Activated CD8-positive, alpha-beta memory T cell treated with anti-CD3 and anti-CD28 coated beads, Interleukin-2, amount 10 ng/mL, durations not matched to agents 7 days and 5 days (primary cell): ENCODE measurements at regions not wholly inside any gene's neighbourhood (a gene's known extent, or its start where the extent isn't known, plus 50 kb on each side); places are given as distances from the start of the nearest gene placed in this dataset.

Experiments used
- ATAC-seq: fragments of 150-1000 bp; cut with Tn5 transposase; one replicate; pipeline ENCODE4 v1.10.0; 2021; ENCODE audit warnings: moderate library complexity
- CTCF ChIA-PET: fragments of 350-600 bp; sonication (Branson Sonifier 250); formaldehyde crosslinking; loops from one replicate; lab custom pipeline; 2021; ENCODE audit warnings: antibody characterized with exemption; lab: Charles Lee
- DNase-seq: peaks from one replicate; pipeline ENCODE4 v3.0.0-alpha.2; 2020
- H3K27ac Mint-ChIP-seq: one replicate; pipeline ENCODE4 v1.8.0; 2021; ENCODE audit warnings: mild to moderate bottlenecking, mixed read lengths
- H3K27me3 Mint-ChIP-seq: one replicate; pipeline ENCODE4 v1.8.0; 2021; ENCODE audit warnings: mixed read lengths
- H3K36me3 Mint-ChIP-seq: one replicate; pipeline ENCODE4 v1.8.0; 2021; ENCODE audit warnings: mild to moderate bottlenecking, mixed read lengths
- H3K4me1 Mint-ChIP-seq: one replicate; pipeline ENCODE4 v1.8.0; 2021; ENCODE audit warnings: mixed read lengths
- H3K4me3 Mint-ChIP-seq: one replicate; pipeline ENCODE4 v1.8.0; 2021; ENCODE audit warnings: mild to moderate bottlenecking, moderate library complexity, mixed read lengths
- H3K9me3 Mint-ChIP-seq: one replicate; pipeline ENCODE4 v1.8.0; 2022; ENCODE audit warnings: low read depth, mixed read lengths

DNA sequence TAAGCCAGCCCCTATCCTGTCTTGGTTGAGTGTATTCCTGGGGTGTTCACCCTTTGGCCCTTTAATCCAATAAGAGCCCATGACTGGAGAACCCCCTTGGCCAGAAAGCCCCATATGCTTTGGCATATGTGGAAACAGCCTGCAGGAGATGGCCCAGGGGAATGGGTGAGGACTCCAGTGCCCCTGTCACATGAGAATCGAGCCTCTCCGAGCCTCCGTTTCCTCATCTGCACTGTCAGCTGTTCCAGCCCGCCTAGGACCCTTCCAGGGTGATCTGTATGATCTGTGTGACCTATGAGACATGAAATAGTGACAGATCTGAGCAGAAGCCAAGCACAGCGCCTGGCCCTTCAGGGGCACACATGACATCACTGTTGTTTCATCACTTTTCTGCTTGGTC, 300.7 kb downstream of the ZNF536 start:
- H3K9me3 Mint-ChIP-seq, result no peaks in the 10 kb centered on the region
- no peaks in the 10 kb centered on the region for H3K27me3 Mint-ChIP-seq
- no peak overlapping the region for H3K4me3 Mint-ChIP-seq
- ATAC-seq (no peak), DNase-seq (no peak)
- CTCF ChIA-PET, result no interaction called here
- H3K4me1 Mint-ChIP-seq, result no peaks in the 10 kb centered on the region
- no peak overlapping the region for H3K27ac Mint-ChIP-seq
- no peaks in the 10 kb centered on the region for H3K36me3 Mint-ChIP-seq

DNA sequence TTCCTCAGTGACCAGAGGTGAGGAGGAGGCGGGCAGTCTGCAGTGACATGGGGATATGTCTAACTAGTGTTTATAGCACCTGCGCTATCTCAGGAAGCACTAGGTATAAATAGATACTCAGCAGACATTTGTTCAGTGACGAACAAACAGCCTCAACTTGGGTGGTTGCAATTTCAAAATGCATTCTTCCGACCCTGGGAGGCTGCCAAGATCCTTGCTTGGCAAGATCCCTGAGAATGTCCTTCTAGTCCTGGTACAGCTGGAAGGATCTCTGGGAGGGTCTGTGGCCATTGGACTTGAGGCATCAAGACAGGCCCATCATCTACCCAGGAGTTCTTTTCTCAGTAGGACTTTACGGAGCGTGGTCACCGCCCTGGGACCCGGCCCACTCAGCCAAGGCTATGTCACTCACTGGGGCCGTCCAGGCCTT, 299.5 kb downstream of the ZNF536 start:
- no peaks in the 10 kb centered on the region for H3K4me1 Mint-ChIP-seq
- no peaks in the 10 kb centered on the region for H3K27me3 Mint-ChIP-seq
- no peak overlapping the region for H3K4me3 Mint-ChIP-seq
- DNase-seq, result no peak
- H3K27ac Mint-ChIP-seq, result no peak overlapping the region
- CTCF ChIA-PET, result interaction anchor here (0.9 kb wide), 1 partner anchor 11 kb away, joined by 3 read pairs; no protein-coding TSS in a partner anchor
- no peaks in the 10 kb centered on the region for H3K9me3 Mint-ChIP-seq
- H3K36me3 Mint-ChIP-seq, result no peaks in the 10 kb centered on the region
- no peak for ATAC-seq

DNA sequence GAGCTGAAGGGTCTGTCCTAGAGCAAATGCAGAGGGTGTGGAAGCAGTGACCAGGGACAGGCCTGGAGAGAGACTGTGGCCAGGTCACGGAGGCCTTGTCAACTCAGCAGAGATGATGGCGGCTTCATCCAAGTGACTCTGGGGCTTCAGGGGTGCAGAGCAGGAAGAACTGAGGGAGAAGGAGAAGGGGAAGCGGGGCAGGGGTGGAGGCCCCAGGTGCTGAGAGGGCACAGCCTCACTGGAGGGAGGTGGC, 299.1 kb downstream of the ZNF536 start:
- no peak overlapping the region for H3K4me3 Mint-ChIP-seq
- CTCF ChIA-PET, result no interaction called here
- H3K36me3 Mint-ChIP-seq, result no peaks in the 10 kb centered on the region
- ATAC-seq, result no peak
- no peak overlapping the region for H3K27ac Mint-ChIP-seq
- no peak for DNase-seq
- no peaks in the 10 kb centered on the region for H3K4me1 Mint-ChIP-seq
- no peaks in the 10 kb centered on the region for H3K27me3 Mint-ChIP-seq
- no peaks in the 10 kb centered on the region for H3K9me3 Mint-ChIP-seq

GRCh38 chr19:30670562-30671366, 298.6 kb downstream of the ZNF536 start:
- H3K36me3 Mint-ChIP-seq, result no peaks in the 10 kb centered on the region
- DNase-seq (no peak), ATAC-seq (no peak)
- H3K27me3 Mint-ChIP-seq, result no peaks in the 10 kb centered on the region
- no peak overlapping the region for H3K4me3 Mint-ChIP-seq
- CTCF ChIA-PET, result interaction anchor here (2.0 to 3.3 kb wide), 2 partner anchors 12 to 16 kb away, joined by 7 to 12 read pairs; no protein-coding TSS in a partner anchor
- H3K27ac Mint-ChIP-seq, result no peak overlapping the region
- H3K4me1 Mint-ChIP-seq, result no peaks in the 10 kb centered on the region
- no peaks in the 10 kb centered on the region for H3K9me3 Mint-ChIP-seq

DNA sequence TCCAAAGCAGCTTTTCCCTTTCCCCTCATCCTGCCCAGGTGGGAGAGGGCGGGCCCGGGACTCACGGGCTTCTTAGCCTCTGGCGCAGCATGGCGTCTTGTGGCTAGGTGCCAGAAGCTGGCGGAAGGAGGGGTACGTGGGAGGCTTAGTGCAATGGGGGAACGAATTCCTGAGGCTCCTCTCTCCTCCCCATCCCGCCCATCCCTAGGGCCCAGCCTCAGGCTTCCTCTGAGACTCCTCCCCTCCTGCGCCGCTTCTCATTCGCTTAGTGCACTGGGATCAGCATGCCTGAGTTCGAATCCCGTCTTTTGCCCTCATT, 297.8 kb downstream of the ZNF536 start:
- H3K27ac Mint-ChIP-seq, result no peak overlapping the region

DNA sequence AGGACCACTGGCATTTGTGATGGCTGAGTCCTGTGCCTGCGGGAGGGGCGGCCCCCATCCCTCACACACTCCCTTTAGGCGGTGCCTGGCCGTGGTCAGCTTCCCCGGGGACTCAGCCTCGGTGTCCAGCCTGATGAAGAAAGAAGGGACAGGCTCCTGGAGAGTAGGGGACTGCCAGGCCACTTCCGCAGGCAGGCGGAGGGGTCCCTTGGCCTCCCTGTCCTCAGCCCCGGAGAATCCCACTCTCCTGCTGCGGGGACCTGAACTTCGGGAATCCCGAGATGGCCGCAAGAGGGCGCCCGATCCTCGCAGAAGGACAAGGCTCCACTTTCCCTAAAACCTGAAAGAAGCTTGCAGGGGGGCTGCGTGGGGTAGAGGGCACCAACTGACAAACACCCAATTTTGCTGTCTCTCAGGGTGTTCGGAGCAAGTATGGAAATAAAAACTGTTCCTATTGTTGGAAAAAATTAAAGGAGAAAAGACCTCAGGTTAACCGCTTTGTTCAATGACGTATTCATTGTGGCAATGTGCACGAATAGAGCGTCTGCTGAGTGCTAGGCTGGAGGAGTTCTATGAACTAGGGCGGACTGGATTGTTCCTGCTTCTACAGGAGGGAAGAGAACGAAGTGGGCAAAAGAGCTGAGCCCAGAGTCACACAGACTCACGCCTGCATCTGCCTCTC, 297.3 kb downstream of the ZNF536 start:
- CTCF ChIA-PET, result interaction anchor here (0.7 to 3.3 kb wide), 7 partner anchors 12 to 1555 kb away, joined by 3 to 12 read pairs (median 3); no protein-coding TSS in a partner anchor
- no peaks in the 10 kb centered on the region for H3K9me3 Mint-ChIP-seq
- no peaks in the 10 kb centered on the region for H3K4me1 Mint-ChIP-seq
- DNase-seq, result peak; percentile 46
- no peaks in the 10 kb centered on the region for H3K27me3 Mint-ChIP-seq
- H3K36me3 Mint-ChIP-seq, result no peaks in the 10 kb centered on the region
- no peak overlapping the region for H3K4me3 Mint-ChIP-seq
- no peak for ATAC-seq
- no peak overlapping the region for H3K27ac Mint-ChIP-seq

More for the DNA sequence above, 297.8 kb downstream of the ZNF536 start:
- Mint-ChIP-seq H3K4me1 (no peaks in the 10 kb centered on the region), H3K4me3 (no peak overlapping the region), H3K27me3 (no peaks in the 10 kb centered on the region), H3K36me3 (no peaks in the 10 kb centered on the region), H3K9me3 (no peaks in the 10 kb centered on the region)
- CTCF ChIA-PET, result interaction anchor here (0.7 to 3.3 kb wide), 6 partner anchors 12 to 946 kb away, joined by 3 to 12 read pairs (median 3); no protein-coding TSS in a partner anchor
- DNase-seq (no peak), ATAC-seq (no peak)

DNA sequence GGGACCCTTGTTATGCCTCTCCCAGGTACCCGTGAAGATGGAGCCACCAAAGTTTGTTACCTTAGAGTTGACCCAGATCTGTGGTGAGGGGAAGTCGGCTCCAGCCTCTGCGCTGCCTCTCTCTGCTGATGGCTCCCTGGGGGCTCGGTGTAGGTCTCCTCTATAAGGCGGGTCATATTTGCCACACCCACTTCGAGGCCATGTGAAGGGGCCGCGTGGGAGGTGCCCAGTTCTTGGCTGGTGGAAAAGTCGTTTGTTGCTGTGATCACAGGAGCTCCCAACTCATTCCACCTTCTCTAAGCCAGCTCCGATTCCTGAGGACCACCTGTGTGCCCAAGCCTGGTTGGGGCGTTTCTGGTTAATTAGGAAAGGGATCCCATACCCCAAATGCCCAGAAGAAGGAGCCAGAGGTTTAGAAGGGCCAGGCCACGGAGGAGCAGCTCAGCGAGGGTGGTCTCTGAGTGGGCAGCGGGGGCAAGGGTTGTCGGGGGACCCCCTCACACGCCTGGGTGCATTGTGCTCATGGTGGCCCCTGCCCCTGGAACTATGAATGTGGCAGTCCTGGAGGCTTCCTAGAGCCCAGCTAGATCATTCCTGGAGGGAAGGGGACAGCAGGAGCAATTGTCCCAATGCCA, 296.5 kb downstream of the ZNF536 start:
- no peaks in the 10 kb centered on the region for H3K36me3 Mint-ChIP-seq
- no peak for DNase-seq
- H3K27me3 Mint-ChIP-seq, result no peaks in the 10 kb centered on the region
- CTCF ChIA-PET, result interaction anchor here (1.3 to 3.3 kb wide), 5 partner anchors 14 to 1556 kb away, joined by 3 to 12 read pairs (median 7); no protein-coding TSS in a partner anchor
- no peaks in the 10 kb centered on the region for H3K9me3 Mint-ChIP-seq
- no peak overlapping the region for H3K4me3 Mint-ChIP-seq
- no peak for ATAC-seq
- H3K4me1 Mint-ChIP-seq, result no peaks in the 10 kb centered on the region
- no peak overlapping the region for H3K27ac Mint-ChIP-seq

DNA sequence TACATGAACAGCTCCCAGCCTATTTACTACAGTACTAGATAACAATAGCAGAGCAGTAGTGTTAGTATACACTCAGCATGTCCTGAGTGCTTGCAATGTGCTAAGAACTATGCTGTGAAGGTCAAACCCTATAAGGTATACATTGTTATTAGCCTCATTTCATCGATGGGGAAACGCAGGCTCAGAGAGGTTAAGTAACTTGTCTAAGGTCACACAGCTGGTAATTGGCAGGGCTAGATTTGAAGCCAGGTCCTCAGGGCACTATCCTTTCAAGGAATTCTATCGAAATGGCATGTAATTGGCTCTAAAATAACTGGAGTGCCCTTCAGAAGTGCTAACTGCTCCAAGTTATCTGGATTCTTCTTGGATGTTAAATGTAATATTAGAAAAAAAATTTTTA, 295.6 kb downstream of the ZNF536 start:
- H3K27me3 Mint-ChIP-seq, result peaks cover 2% of the 10 kb centered on the region
- no peak overlapping the region for H3K4me3 Mint-ChIP-seq
- no peak overlapping the region for H3K27ac Mint-ChIP-seq
- H3K9me3 Mint-ChIP-seq, result no peaks in the 10 kb centered on the region
- CTCF ChIA-PET, result interaction anchor here (2.0 to 3.3 kb wide), 2 partner anchors 13 to 15 kb away, joined by 7 to 12 read pairs; no protein-coding TSS in a partner anchor
- H3K4me1 Mint-ChIP-seq, result no peaks in the 10 kb centered on the region
- ATAC-seq (no peak), DNase-seq (no peak)
- H3K36me3 Mint-ChIP-seq, result no peaks in the 10 kb centered on the region

- no peaks in the 10 kb centered on the region for H3K4me1 Mint-ChIP-seq
- no peak overlapping the region for H3K27ac Mint-ChIP-seq
- no peaks in the 10 kb centered on the region for H3K9me3 Mint-ChIP-seq
- no peaks in the 10 kb centered on the region for H3K36me3 Mint-ChIP-seq
- no peak overlapping the region for H3K4me3 Mint-ChIP-seq
- H3K27me3 Mint-ChIP-seq, result peaks cover 6% of the 10 kb centered on the region
- ATAC-seq, result no peak
- no peak for DNase-seq
- CTCF ChIA-PET, result interaction anchor here (1.1 to 3.3 kb wide), 4 partner anchors 13 to 1557 kb away, joined by 3 to 12 read pairs (median 6); no protein-coding TSS in a partner anchor
Observed at GRCh38 chr19:30667227-30667626, 295.0 kb downstream of the ZNF536 start.

DNA sequence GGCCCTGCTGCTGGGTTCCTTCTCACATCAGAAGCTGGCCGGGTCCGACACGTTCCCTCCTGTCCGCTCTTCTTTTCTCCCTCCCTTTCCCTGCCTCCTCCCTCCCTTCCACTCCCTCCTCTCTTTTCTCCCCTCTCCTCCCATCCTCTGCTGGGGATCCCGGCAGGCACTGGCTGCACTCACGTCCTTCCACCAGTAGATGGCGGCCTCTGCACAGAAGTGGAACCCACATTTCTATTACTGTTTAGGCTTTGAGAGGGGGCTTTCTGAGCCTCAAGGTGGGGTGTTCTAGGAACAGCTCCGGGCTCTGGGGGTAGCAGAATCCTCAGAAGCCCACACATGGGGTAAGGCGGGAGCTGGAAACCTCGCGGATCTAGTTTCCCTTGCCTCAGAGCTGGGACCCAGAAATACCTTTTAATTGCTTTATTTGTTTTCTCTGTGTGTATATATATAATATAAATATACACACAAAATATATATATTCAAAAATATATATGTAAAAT, 294.2 kb downstream of the ZNF536 start:
- no peak overlapping the region for H3K4me3 Mint-ChIP-seq
- H3K9me3 Mint-ChIP-seq, result no peaks in the 10 kb centered on the region
- no peak for ATAC-seq
- H3K27ac Mint-ChIP-seq, result no peak overlapping the region
- no peaks in the 10 kb centered on the region for H3K36me3 Mint-ChIP-seq
- CTCF ChIA-PET, result interaction anchor here (1.0 to 2.0 kb wide), 4 partner anchors 16 to 1558 kb away, joined by 3 to 7 read pairs (median 4); no protein-coding TSS in a partner anchor
- peak; percentile 54 for DNase-seq
- peaks cover 6% of the 10 kb centered on the region for H3K27me3 Mint-ChIP-seq
- no peaks in the 10 kb centered on the region for H3K4me1 Mint-ChIP-seq

DNA sequence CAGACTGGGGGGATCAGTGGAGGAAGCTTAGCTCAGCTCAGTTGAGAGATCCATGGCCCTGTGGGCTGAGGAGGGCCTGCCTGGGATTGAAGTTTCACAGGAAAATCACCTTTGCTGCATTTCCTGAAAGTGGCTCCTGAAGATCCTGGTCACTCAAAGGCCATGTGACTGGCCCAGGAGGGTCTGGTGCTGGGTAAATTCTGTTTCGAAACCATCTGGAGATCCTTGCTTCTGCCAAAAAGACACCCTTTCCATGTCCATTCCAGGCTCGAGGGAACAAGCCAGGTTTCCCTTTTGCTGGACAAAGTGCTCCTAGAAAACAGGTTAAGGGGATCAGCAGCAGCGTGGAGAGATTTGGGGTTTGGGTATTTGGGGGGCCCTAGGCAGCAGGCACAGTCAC, 293.3 kb downstream of the ZNF536 start:
- Mint-ChIP-seq H3K9me3 (no peaks in the 10 kb centered on the region), H3K27me3 (peaks cover 6% of the 10 kb centered on the region), H3K4me1 (no peaks in the 10 kb centered on the region), H3K36me3 (no peaks in the 10 kb centered on the region), H3K4me3 (no peak overlapping the region), H3K27ac (no peak overlapping the region)
- CTCF ChIA-PET, result no interaction called here
- ATAC-seq, result no peak
- no peak for DNase-seq

- no peak overlapping the region for H3K4me3 Mint-ChIP-seq
- peaks cover 6% of the 10 kb centered on the region for H3K27me3 Mint-ChIP-seq
- H3K27ac Mint-ChIP-seq, result no peak overlapping the region
- no peaks in the 10 kb centered on the region for H3K9me3 Mint-ChIP-seq
- H3K36me3 Mint-ChIP-seq, result no peaks in the 10 kb centered on the region
- CTCF ChIA-PET, result interaction anchor here (1.3 kb wide), 1 partner anchor 19 kb away, joined by 5 read pairs; no protein-coding TSS in a partner anchor
- DNase-seq (no peak), ATAC-seq (no peak)
- H3K4me1 Mint-ChIP-seq, result no peaks in the 10 kb centered on the region
Observed at GRCh38 chr19:30663611-30664174, 291.5 kb downstream of the ZNF536 start.
